ENCODE measurements at regions not wholly inside any gene's neighbourhood (a gene's known extent, or its start where the extent isn't known, plus 50 kb on each side); places are given as distances from the start of the nearest gene placed in this dataset.

- DNase-seq (ENCODE audit: low spot score in 2 of 2): no peak
- H3K9me3 ChIP-seq: peaks cover 2% of the 10 kb centered on the region; the same call in 1 of the 2 replicates
- in situ Hi-C loops (cut with MboI; ENCODE audit: low sequenced_read_pairs): no loop called here
- H3K4me3 ChIP-seq: no peak overlapping the region
- H3K36me3 ChIP-seq (replicated peaks): no peaks in the 10 kb centered on the region
- H3K4me1 ChIP-seq: peaks cover 11% of the 10 kb centered on the region
- H3K27me3 ChIP-seq (ENCODE audit: low read depth): no peaks in the 10 kb centered on the region
Measured at GRCh38 chr3:55413236-55413635, 73.9 kb downstream of the WNT5A start.

DNA sequence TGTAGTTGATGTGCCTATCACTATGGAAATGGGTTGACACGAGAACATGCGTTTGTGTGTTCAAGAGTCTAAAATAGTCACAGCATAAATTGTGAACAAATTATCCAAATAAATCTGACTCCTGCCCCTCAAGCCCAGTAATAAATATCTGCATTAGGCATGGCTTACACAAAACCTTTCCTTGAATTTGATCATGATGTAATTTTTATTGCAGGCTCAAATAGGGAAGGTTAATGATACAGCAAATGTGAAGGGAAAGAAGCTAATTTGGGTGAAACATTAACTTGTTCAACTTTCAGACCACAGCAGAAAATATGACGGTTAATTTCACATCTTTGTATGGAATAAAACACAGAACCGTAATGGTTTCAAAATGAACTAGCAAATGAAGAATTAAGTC lies 74.6 kb downstream of the WNT5A start:
- Histone ChIP-seq H3K9me3 (peaks cover 2% of the 10 kb centered on the region; the same call in 1 of the 2 replicates), H3K4me3 (no peak overlapping the region), H3K4me1 (peaks cover 11% of the 10 kb centered on the region), H3K36me3 (replicated peaks) (no peaks in the 10 kb centered on the region), H3K27me3 (ENCODE audit: low read depth) (no peaks in the 10 kb centered on the region)
- in situ Hi-C loops (cut with MboI; ENCODE audit: low sequenced_read_pairs): no loop called here
- DNase-seq (ENCODE audit: low spot score in 2 of 2): no peak

GRCh38 chr3:55409806-55410205 lies 77.3 kb downstream of the WNT5A start:
- Histone ChIP-seq H3K4me3 (no peak overlapping the region), H3K9me3 (peaks cover 2% of the 10 kb centered on the region; the same call in 1 of the 2 replicates), H3K27me3 (ENCODE audit: low read depth) (no peaks in the 10 kb centered on the region), H3K36me3 (replicated peaks) (no peaks in the 10 kb centered on the region), H3K4me1 (no peaks in the 10 kb centered on the region)
- in situ Hi-C loops (cut with MboI; ENCODE audit: low sequenced_read_pairs): no loop called here
- no peak for DNase-seq (ENCODE audit: low spot score in 2 of 2)

DNA sequence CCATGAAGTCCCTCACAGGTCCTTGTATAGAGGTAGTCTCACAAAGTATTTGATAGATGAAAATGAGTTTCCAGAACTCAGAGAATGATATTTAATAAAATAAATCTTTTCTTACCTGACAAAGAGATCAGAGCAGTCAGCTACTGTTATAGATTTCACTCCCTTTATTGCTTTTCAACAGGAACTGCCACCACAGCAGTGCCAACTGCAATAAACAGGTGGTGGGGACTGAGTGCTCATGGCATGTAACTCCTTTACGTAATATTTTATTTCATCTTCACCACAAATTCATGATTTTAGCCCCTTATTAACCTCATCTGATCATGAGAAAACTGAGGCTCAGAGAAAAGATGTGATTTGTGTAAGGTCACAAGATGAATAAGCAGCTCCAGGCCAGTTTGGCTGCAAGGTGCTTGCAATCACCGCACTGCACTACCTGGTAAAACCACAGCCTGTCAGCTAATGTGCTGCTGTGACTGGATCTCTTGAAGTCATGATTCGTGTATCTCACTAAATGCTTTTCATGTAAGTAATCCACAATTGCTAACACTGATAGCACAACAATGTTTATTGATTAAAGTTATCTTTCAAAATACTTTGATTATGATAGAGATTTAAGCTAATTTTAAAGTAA lies 78.8 kb downstream of the WNT5A start:
- in situ Hi-C loops (cut with MboI; ENCODE audit: low sequenced_read_pairs): no loop called here
- Histone ChIP-seq H3K9me3 (peaks cover 2% of the 10 kb centered on the region), H3K4me1 (no peaks in the 10 kb centered on the region), H3K36me3 (replicated peaks) (no peaks in the 10 kb centered on the region), H3K4me3 (no peak overlapping the region), H3K27me3 (ENCODE audit: low read depth) (no peaks in the 10 kb centered on the region)
- no peak for DNase-seq (ENCODE audit: low spot score in 2 of 2)

DNA sequence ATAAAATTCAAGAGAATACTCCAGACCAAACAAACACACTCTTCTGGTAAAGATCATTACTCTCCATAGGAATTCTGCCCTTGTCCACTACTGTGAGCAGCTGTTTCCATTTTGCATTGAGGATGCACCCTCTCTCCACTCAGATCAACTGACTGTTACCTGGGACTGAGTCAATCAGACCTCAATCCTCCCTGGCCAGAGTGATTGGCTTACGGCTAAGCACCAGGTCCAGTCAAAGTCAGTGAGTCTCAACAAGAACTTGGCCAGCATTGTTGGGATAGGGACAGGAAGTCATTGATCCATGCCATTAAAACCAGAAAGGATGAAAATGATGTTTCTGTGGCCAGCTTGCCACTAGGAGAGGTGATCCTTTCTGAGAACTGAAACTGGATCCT lies 79.7 kb downstream of the WNT5A start:
- DNase-seq (ENCODE audit: low spot score in 2 of 2): no peak
- Histone ChIP-seq H3K4me3 (no peak overlapping the region), H3K9me3 (peaks cover 2% of the 10 kb centered on the region), H3K27me3 (ENCODE audit: low read depth) (no peaks in the 10 kb centered on the region), H3K36me3 (replicated peaks) (no peaks in the 10 kb centered on the region), H3K4me1 (no peaks in the 10 kb centered on the region)
- in situ Hi-C loops (cut with MboI; ENCODE audit: low sequenced_read_pairs): no loop called here

DNA sequence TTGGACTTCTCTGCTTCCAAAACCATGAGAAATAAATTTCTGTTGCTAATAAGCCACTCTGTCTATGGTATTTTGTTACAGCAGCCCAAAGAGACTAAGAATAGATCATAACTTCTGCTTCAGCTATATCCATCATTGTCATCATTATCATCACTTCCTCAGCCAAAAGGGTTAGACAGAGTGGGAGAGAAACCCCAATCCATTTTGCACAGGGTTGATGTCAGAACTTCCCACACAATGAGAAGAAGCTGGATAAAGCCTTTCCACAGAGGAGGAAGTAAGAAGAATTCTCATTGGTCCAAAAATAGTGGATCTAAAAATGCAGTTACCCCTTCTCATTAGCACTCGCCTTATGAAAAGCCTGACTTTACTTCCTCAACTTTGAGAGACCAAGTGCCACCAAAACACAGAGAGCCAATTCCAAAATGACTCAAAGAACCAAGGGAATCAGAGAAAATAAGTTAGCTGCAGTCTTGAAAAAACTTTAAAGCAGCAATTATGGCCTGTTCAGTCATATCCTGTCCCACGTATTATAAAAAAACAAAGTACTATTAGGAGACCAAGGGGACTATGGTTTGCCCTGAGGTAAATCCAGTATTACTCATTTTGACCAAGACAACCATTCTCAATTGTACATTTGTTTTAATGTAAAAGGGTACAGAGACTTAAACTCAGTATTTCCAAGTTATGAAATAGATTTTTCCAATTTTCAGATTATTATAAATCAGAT lies 80.2 kb downstream of the WNT5A start:
- DNase-seq (ENCODE audit: low spot score in 2 of 2): no peak
- no peaks in the 10 kb centered on the region for H3K27me3 ChIP-seq (ENCODE audit: low read depth)
- no peak overlapping the region for H3K4me3 ChIP-seq
- H3K9me3 ChIP-seq: peaks cover 2% of the 10 kb centered on the region
- no peaks in the 10 kb centered on the region for H3K36me3 ChIP-seq (replicated peaks)
- H3K4me1 ChIP-seq: no peaks in the 10 kb centered on the region
- in situ Hi-C loops (cut with MboI; ENCODE audit: low sequenced_read_pairs): no loop called here

GRCh38 chr3:55405436-55405835 lies 81.7 kb downstream of the WNT5A start:
- Histone ChIP-seq H3K27me3 (ENCODE audit: low read depth) (no peaks in the 10 kb centered on the region), H3K36me3 (replicated peaks) (no peaks in the 10 kb centered on the region), H3K4me3 (no peak overlapping the region), H3K4me1 (no peaks in the 10 kb centered on the region), H3K9me3 (no peaks in the 10 kb centered on the region; the same call in 1 of the 2 replicates)
- peak; percentile 21 to 63 for DNase-seq (ENCODE audit: low spot score in 2 of 2)
- in situ Hi-C loops (cut with MboI; ENCODE audit: low sequenced_read_pairs): no loop called here

DNA sequence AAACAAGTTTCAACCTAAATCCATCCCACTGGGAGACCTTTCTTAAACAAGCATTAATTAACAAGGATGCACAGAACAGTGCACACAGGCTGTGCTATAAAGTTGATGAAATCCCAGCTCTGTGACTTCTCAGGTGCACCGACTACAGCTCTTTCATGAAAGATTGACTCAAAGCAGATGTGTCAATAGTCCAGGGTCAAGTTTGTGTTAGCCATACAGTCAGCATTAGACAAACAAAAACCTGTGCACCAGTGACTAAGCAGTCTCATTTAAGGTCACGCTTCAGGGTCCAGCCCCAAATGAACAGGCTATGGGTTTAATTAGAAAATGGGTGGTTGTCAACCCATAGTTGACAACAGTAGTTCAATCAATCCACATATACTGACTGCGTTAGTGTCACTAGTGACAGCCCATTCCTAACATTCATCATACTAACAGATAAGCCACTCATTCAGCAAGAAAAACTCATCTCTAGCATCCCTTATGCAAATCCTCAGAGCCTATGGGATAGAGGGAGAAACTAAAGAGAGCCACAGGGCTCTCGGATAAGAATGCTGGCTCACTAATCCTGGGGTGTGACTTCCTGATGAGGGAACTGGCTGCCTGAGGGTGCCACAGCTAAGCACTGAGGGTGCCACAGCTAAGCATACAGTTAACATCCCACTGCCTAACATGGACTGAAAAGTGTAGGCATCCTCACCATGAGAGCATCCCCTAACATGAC lies 84.1 kb downstream of the WNT5A start:
- H3K4me1 ChIP-seq: no peaks in the 10 kb centered on the region
- no peaks in the 10 kb centered on the region for H3K27me3 ChIP-seq (ENCODE audit: low read depth)
- no peaks in the 10 kb centered on the region; the same call in 1 of the 2 replicates for H3K9me3 ChIP-seq
- H3K36me3 ChIP-seq (replicated peaks): no peaks in the 10 kb centered on the region
- DNase-seq (ENCODE audit: low spot score in 2 of 2): no peak
- in situ Hi-C loops (cut with MboI; ENCODE audit: low sequenced_read_pairs): no loop called here
- H3K4me3 ChIP-seq: no peak overlapping the region

DNA sequence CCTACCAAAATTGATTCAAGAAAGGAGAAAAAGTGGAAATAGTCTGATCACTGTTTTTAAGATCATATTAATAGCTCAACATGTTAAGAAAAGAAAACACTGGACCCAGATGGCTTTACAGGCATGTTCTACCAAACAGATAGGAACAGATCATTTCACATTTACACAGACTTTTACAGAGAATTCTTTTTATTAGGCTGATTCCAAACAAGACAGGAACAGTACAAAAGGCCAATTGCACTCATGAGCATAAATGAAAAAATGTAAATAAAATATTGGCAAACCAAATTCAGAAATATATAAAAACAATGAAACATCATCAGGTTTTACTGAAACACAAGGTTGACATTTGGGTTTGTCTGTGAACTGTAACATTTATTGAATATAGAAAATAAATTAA lies 106.5 kb downstream of the WNT5A start:
- H3K9me3 ChIP-seq: no peaks in the 10 kb centered on the region
- in situ Hi-C loops (cut with MboI; ENCODE audit: low sequenced_read_pairs): no loop called here

GRCh38 chr3:55376753-55377347 lies 110.3 kb downstream of the WNT5A start:
- no peak for DNase-seq (ENCODE audit: low spot score in 2 of 2)
- H3K27me3 ChIP-seq (ENCODE audit: low read depth): no peaks in the 10 kb centered on the region
- in situ Hi-C loops (cut with MboI; ENCODE audit: low sequenced_read_pairs): no loop called here
- no peaks in the 10 kb centered on the region for H3K4me1 ChIP-seq
- no peak overlapping the region for H3K4me3 ChIP-seq
- no peaks in the 10 kb centered on the region for H3K36me3 ChIP-seq (replicated peaks)
- H3K9me3 ChIP-seq: no peaks in the 10 kb centered on the region

More for the DNA sequence above, 106.5 kb downstream of the WNT5A start:
- Histone ChIP-seq H3K27me3 (ENCODE audit: low read depth) (no peaks in the 10 kb centered on the region), H3K36me3 (replicated peaks) (no peaks in the 10 kb centered on the region), H3K4me3 (no peak overlapping the region), H3K4me1 (no peaks in the 10 kb centered on the region)
- no peak for DNase-seq (ENCODE audit: low spot score in 2 of 2)

DNA sequence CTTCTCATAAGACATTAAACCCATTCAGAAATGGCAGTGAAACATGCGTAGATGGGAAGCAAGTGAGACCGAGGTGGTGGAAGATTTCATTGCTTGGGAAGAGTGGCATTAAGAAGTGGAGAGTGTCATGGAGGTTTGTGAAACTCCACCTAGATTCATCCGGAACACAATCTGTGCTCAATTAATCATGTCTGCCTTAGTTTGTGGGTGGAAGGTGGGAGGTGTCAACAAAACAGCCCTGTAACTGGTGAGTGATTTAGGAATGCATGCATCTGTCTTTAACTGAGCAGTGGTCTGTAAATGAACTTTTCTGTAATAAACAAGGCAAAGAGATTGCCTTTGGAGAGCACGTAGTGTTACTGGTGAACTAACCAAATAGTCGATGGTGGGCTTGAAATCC lies 113.7 kb downstream of the WNT5A start:
- in situ Hi-C loops (cut with MboI; ENCODE audit: low sequenced_read_pairs): no loop called here
- H3K9me3 ChIP-seq: no peaks in the 10 kb centered on the region
- H3K4me1 ChIP-seq: no peaks in the 10 kb centered on the region
- no peaks in the 10 kb centered on the region for H3K36me3 ChIP-seq (replicated peaks)
- no peak for DNase-seq (ENCODE audit: low spot score in 2 of 2)
- H3K27me3 ChIP-seq (ENCODE audit: low read depth): no peaks in the 10 kb centered on the region
- no peak overlapping the region for H3K4me3 ChIP-seq

DNA sequence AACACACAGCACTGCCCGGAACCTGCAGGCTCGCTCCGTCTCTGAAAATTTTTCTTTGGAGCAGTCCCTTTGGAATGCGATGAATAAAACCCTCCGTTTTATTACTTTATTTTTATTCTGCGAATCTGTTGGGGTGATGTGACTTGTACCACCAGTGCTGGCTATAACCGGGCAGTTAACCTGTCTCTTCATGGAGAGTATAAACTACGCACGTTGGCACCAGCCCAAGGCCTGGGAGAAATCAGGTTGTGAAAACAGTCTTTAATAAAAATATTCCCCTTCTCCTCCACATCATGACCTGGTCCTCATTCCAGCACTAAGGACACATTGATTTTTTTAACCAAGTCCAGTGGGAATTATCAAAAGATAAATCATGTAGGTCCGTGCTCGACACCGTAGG lies 116.8 kb downstream of the WNT5A start:
- Histone ChIP-seq H3K4me3 (no peak overlapping the region), H3K36me3 (replicated peaks) (no peaks in the 10 kb centered on the region), H3K4me1 (no peaks in the 10 kb centered on the region), H3K9me3 (no peaks in the 10 kb centered on the region), H3K27me3 (ENCODE audit: low read depth) (no peaks in the 10 kb centered on the region)
- in situ Hi-C loops (cut with MboI; ENCODE audit: low sequenced_read_pairs): no loop called here
- no peak for DNase-seq (ENCODE audit: low spot score in 2 of 2)

DNA sequence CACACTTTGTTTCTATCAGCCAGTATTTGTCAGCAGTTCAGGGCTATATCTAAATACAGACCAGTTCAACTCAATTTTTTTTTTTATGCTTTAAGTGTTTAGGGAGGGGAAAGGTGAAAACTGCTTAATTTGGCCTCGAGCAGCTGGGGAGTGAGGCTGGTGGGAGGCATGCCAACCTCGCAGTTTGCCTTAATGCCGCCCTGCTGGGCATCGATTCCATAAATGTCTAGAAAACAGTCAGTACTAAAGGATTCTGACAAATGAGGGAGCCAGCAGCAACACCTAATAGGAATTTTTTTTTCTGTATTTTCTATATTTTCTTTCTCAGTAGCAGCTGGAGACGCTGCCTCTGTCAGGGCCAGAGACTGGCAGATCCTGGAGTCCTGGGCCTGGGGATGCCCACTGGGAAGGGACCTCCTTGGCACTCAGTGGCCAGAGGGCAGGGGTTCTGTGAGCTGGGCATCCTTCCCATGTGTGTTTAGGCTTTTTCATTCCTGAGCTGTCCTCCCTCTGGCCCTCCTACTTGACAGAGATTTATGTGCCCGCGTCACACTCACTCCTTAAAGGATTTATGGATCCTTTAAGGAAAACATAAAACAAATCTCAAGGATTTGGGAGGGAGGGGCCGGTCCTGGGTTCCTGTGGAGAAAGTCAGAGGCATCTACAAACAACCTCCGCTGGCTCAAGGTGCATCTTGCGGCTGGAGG lies 117.8 kb downstream of the WNT5A start:
- Histone ChIP-seq H3K9me3 (no peaks in the 10 kb centered on the region), H3K36me3 (replicated peaks) (no peaks in the 10 kb centered on the region), H3K4me1 (no peaks in the 10 kb centered on the region), H3K27me3 (ENCODE audit: low read depth) (no peaks in the 10 kb centered on the region), H3K4me3 (no peak overlapping the region)
- in situ Hi-C loops (cut with MboI; ENCODE audit: low sequenced_read_pairs): no loop called here
- no peak for DNase-seq (ENCODE audit: low spot score in 2 of 2)

Data from HAP-1 (cell line).